OCI-LY1 (cell line): ENCODE measurements at regions not wholly inside any gene's neighbourhood (a gene's known extent, or its start where the extent isn't known, plus 50 kb on each side); places are given as distances from the start of the nearest gene placed in this dataset.

Experiments
- H2AFZ ChIP-seq: fragments of 200-600 bp; sonication (generic), shearing (Covaris generic); 2 replicates; pipeline ENCODE4 v1.6.0; 2014; ENCODE audit warnings: antibody characterized with exemption, mild to moderate bottlenecking, low read length
- H3F3A ChIP-seq: fragments of 200-600 bp; sonication (generic), shearing (Covaris generic); 2 replicates; pipeline ENCODE4 v1.6.0; 2014; ENCODE audit warnings: mild to moderate bottlenecking, antibody characterized with exemption, low read length, moderate library complexity; ENCODE audit not compliant: insufficient read depth
- H3K27ac ChIP-seq: fragments of 200-600 bp; sonication (generic); 2 replicates; pipeline ENCODE4 v1.5.1; 2014; ENCODE audit warnings: low read length, mixed run types, mild to moderate bottlenecking, low read depth; ENCODE audit not compliant: poor library complexity, severe bottlenecking
- H3K27me3 ChIP-seq: fragments of 200-600 bp; sonication (generic); 2 replicates; pipeline ENCODE4 v1.6.0; 2014; ENCODE audit warnings: antibody characterized with exemption, mild to moderate bottlenecking, low read length, moderate library complexity; ENCODE audit not compliant: insufficient read depth
- H3K36me3 ChIP-seq: fragments of 200-600 bp; sonication (generic); 2 replicates; pipeline ENCODE4 v1.6.1; 2014; ENCODE audit warnings: mild to moderate bottlenecking, antibody characterized with exemption, low read length, moderate library complexity, mixed read lengths; ENCODE audit not compliant: insufficient read depth
- H3K4me1 ChIP-seq: fragments of 200-600 bp; sonication (generic); 2 replicates; pipeline ENCODE4 v1.5.1; 2014; ENCODE audit warnings: mild to moderate bottlenecking, low read length, moderate library complexity; ENCODE audit not compliant: insufficient read depth, severe bottlenecking
- H3K4me2 ChIP-seq: fragments of 200-600 bp; sonication (generic), shearing (Covaris generic); 2 replicates; pipeline ENCODE4 v1.6.1; 2014; ENCODE audit warnings: low read length
- H3K4me3 ChIP-seq: fragments of 200-600 bp; sonication (generic); 2 replicates; pipeline ENCODE4 v1.5.1; 2014; ENCODE audit warnings: low read length, low read depth, mild to moderate bottlenecking, mixed read lengths; ENCODE audit not compliant: poor library complexity, severe bottlenecking
- H3K79me2 ChIP-seq: fragments of 200-600 bp; shearing (Covaris generic); 2 replicates; pipeline ENCODE4 v1.6.1; 2016; ENCODE audit warnings: mixed run types, low read length, mixed read lengths; ENCODE audit not compliant: insufficient read depth
- H3K9ac ChIP-seq: fragments of 200-600 bp; sonication (generic), shearing (Covaris generic); 2 replicates; pipeline ENCODE4 v1.6.1; 2014; ENCODE audit warnings: mild to moderate bottlenecking, low read length, mixed read lengths
- H3K9me2 ChIP-seq: fragments of 200-600 bp; sonication (generic), shearing (Covaris generic); 2 replicates; pipeline ENCODE4 v1.6.1; 2014; ENCODE audit warnings: low read depth, mild to moderate bottlenecking, low read length, mixed read lengths
- H3K9me3 ChIP-seq: fragments of 200-600 bp; shearing (Covaris generic); 2 replicates; pipeline ENCODE4 v1.6.1; 2014; ENCODE audit warnings: low read length, mixed read lengths
- H4K20me1 ChIP-seq: fragments of 200-600 bp; sonication (generic), shearing (Covaris generic); 2 replicates; pipeline ENCODE4 v1.6.0; 2016; ENCODE audit warnings: mild to moderate bottlenecking, low read length; ENCODE audit not compliant: insufficient read depth
- CTCF ChIP-seq: fragments of 200-600 bp; sonication (generic), shearing (Covaris generic); IDR thresholded peaks from 2 replicates; pipeline ENCODE4 v1.5.1; 2017; ENCODE audit warnings: mild to moderate bottlenecking, antibody characterized with exemption, low read length, moderate library complexity, mixed read lengths
- EZH2 ChIP-seq: fragments of 200-600 bp; sonication (generic), shearing (Covaris generic); IDR thresholded peaks from 2 replicates; pipeline ENCODE4 v1.8.0; 2017; ENCODE audit warnings: borderline replicate concordance, mixed run types, mild to moderate bottlenecking, antibody characterized with exemption, low read length, moderate library complexity, mixed read lengths

DNA sequence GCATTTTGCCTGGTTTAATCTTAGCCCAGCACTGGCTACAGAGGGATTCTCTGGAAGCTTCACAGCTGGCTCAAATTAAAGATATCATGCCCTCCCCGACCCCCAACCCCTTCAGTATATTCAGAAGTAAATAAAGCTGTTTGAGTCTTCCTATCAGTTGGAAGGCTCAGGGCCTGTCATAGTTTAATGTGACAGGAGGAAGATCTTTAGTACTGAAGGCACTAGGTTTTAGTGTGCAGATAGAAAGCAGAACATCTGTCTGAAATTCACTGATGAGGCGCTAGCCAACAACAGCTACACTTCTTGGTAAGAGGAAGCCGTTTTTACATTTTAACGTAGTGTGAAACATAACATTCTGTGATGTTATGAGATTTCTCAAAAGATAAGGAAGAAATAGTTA, 969.1 kb upstream of the CDH2 start:
- Histone ChIP-seq H3K27ac (no peak overlapping the region), H3K9ac (no peak overlapping the region), H3K4me1 (no peaks in the 10 kb centered on the region), H3K36me3 (no peaks in the 10 kb centered on the region), H3K4me2 (no peak overlapping the region), H3F3A (no peaks in the 10 kb centered on the region), H3K79me2 (no peaks in the 10 kb centered on the region), H2AFZ (no peak overlapping the region), H3K4me3 (no peak overlapping the region), H3K9me3 (no peaks in the 10 kb centered on the region), H4K20me1 (no peaks in the 10 kb centered on the region), H3K9me2 (no peaks in the 10 kb centered on the region), H3K27me3 (no peaks in the 10 kb centered on the region)
- TF ChIP-seq CTCF (no peak), EZH2 (no peak)

GRCh38 chr18:29140590-29140989, 963.7 kb upstream of the CDH2 start:
- H3F3A ChIP-seq, result no peaks in the 10 kb centered on the region
- H3K27ac ChIP-seq, result no peak overlapping the region
- no peak overlapping the region for H3K4me2 ChIP-seq
- no peaks in the 10 kb centered on the region for H3K9me2 ChIP-seq
- no peaks in the 10 kb centered on the region for H3K79me2 ChIP-seq
- no peak overlapping the region for H3K4me3 ChIP-seq
- no peak overlapping the region for H3K9ac ChIP-seq
- H3K9me3 ChIP-seq, result no peaks in the 10 kb centered on the region
- TF ChIP-seq CTCF (no peak), EZH2 (no peak)
- H2AFZ ChIP-seq, result no peak overlapping the region
- H3K4me1 ChIP-seq, result no peaks in the 10 kb centered on the region
- H4K20me1 ChIP-seq, result no peaks in the 10 kb centered on the region
- no peaks in the 10 kb centered on the region for H3K36me3 ChIP-seq
- H3K27me3 ChIP-seq, result no peaks in the 10 kb centered on the region

DNA sequence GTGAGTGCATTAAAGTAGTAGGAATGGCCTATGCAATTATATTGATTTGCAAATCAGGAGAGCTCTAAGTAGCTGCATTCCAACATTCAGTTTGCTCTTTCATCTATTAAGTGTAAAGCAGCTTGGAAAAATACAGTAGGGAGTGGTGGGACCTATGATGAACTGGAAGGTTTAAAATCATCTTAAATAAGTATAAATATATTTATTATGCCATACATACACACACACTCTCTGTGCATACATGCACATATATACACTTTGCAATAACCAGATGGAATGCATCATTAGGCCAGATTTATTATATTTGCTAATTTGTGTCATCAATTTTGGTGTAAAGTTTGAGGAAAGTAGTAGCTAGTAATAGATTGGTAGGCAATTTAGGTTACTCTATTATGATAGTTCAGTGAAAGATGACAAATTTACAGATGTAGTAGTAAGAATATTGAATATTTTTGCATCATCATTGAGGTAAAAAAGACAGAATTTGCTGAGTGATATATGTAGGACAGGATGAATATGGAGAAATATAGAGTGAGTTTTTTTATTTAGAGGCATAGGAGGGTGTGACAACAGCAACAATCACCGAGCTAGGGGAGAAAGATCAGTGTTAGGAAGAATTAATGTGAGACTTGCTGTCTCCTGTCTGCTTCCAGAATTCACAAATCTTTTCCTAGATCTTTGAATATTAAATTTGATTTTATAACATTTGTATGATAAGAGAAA, 961.0 kb upstream of the CDH2 start:
- Histone ChIP-seq H3K9me3 (no peaks in the 10 kb centered on the region), H3K27me3 (no peaks in the 10 kb centered on the region), H3K9ac (no peak overlapping the region), H3K4me2 (no peak overlapping the region), H3K27ac (no peak overlapping the region), H3K9me2 (no peaks in the 10 kb centered on the region), H3K79me2 (no peaks in the 10 kb centered on the region), H3F3A (no peaks in the 10 kb centered on the region), H2AFZ (no peak overlapping the region), H3K4me3 (no peak overlapping the region), H3K4me1 (no peaks in the 10 kb centered on the region), H3K36me3 (no peaks in the 10 kb centered on the region), H4K20me1 (no peaks in the 10 kb centered on the region)
- no peak for TF ChIP-seq EZH2
